HG03520 (cell line): ENCODE measurements at regions not wholly inside any gene's neighbourhood (a gene's known extent, or its start where the extent isn't known, plus 50 kb on each side); places are given as distances from the start of the nearest gene placed in this dataset.

Experiments used
- ATAC-seq: cut with Tn5 transposase; IDR thresholded peaks from one replicate; pipeline ENCODE4 v1.9.1; 2021; ENCODE audit warnings: mild to moderate bottlenecking, moderate library complexity; ENCODE audit not compliant: unreplicated experiment

- ATAC-seq, result no peak
Observed at GRCh38 chr12:124448241-124448954, 119.0 kb downstream of the NCOR2 start.

DNA sequence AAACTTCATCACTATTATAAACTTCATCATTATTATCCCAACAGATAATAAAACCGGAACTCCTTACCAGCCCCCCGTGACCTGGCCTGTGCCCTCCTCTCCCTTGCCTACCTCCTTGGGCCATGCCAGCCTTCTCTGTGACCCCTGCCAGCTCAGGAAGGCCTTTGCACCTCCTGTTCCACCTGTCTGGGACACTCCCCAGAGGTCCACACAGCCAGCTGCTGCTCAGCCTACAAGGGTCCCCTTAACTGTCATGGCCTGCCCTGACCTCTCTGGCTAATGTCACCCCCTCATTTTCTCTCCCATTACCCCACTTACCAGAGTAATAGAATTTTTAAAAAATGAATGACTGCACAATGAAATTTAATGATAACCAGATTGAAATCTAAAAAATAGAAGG is 121.0 kb downstream of the NCOR2 start:
- ATAC-seq, result no peak

- ATAC-seq, result no peak
Observed at GRCh38 chr12:124445826-124446225, 121.6 kb downstream of the NCOR2 start.

DNA sequence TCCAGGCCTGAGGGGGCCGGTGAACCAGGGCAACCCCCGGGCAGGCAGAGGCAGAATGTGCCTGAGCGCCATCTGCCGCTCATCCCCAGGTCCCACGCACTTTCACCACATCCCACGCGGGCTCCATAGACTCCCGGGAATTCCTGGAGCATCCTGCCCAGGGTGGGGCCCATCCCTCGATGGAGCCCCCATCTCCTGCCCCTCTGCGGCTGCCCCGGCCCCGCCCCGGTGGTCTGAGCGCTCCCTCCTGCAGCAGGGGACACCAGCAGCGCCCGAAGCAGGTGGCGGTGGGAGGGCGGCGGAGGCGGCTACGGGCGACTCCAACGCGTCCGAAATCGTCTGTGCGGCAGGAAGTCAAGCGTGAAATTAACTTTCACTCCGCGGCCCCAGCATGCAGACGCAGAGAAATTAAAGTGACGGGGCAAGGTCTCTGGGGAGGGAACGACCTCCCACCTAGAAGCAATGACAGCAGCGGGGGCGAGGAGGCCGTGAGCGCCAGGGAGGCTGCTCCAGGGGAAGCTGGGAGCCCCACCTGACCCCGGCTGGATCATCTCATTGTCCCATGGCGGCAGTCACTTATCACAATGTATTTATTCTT is 122.2 kb downstream of the NCOR2 start:
- ATAC-seq, result no peak

DNA sequence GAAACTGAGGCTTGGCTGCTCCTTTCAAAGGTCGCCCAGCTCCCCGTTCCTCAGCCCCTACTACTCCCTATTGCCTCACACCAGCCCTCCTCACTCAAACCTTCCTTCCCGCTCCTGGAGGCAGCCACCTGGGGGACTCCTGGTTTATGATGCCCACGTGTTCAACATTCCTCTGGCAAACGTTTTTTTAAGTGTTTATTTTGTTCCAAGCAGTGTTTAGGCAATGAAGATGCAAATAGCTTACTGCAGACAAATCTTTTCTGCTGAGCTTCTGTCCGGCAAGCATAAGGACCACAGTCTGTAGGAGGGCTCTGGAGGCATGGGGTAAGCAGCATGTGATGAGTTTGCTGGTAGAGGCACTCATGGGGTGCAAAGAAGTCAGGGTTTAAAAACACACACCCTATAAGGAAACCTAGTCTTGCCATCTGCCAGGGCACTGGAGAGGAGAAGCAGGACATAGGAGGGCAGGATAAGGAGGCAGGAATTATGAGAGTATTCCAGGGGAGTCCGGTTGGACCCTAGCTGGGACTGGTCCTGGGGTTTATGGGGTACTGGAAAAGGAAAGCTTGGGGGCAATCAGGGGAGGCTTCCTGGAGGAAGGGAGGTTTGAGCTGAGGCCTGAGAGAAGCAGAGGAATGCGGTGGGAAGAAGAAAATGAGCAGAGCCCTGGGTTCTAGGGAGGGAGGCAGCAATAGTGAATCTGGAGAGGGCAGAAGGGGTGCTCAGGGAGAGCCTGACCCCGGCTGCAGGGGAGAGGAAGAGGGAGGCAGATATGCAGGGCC is 123.3 kb downstream of the NCOR2 start:
- ATAC-seq, result no peak

DNA sequence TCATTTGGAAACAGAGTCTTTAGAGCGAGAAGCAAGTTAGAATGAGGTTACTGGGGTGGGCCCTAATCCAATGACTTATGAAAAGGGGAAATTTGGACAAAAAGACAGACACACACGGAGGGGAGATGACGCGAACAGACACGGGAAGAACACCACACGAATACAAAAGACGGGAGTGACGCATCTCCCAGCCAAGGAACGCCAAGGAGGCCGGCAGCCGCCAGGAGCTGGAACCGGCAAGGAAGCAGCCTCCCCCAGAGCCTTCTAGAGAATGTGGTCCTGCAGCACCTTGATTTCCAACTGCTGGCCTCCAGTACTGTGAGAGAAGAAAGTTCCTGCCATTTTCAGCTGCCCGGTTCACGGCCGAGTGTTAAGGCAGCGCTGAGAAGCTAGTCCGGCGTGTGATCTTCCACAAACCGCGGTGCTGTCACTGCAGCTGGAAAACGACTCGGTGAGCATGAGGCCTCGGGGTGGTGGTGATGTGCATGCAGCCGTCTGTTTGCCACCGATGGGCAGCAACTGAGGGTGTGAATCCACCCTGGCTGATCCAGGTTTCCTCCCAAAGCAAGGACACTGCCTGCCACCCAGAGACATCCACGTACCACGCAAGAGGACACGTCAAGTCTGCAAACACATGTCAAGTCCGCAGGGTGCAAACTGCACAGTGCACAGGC is 124.5 kb downstream of the NCOR2 start:
- ATAC-seq, result no peak

DNA sequence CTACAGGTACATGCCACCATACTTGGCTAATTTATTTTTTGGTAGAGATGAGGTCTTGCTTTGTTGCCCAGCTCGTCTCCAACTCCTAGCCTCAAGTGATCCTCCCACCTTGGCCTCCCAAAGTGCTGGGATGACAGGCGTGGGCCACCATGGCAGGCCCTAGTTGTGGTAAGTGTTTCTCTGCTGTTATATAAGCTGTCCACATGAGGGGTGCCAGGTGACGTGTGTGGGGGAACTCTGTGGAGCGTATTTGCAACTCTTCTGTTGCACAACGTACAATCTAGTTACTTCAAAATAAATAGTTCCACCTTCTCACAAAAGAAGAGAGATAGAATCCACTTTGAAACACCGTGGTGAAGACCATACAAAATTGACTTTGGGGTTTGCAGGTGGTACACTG is 125.1 kb downstream of the NCOR2 start:
- ATAC-seq, result no peak

DNA sequence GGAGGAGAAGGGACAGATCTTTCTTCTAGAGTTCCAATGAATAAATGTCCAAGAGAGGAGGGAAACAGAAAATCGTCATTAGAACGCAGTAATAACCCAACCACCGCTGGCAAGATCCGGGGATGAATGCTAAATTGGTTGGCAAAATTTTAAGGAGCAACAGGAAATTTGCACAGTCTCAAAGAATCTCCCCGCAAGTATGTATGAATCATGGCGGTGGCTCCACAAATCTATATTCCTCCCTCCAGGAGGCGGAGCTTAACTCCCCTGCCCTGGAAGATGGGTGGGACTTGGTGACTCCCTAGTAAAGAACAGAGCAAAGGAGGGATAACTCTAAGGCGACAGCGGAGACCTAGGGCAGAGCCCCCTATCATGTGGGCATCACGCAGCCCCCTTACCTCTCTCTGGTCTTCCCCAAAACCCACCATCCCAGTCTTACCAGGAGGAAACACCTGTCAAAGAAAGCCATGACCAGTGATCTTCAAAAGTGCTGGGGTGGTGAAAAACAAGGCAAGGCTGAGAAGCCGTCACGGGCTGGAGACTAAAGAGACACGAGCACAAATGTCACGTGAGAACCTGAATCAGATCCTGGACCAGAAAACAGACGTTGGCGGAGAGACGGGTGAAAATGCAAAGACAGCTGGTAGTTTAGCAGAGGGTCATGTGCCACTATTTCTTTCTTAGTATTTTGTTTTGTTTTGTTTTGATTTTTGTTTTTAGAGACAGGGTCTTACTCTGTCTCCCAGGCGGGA is 125.8 kb downstream of the NCOR2 start:
- no peak for ATAC-seq

DNA sequence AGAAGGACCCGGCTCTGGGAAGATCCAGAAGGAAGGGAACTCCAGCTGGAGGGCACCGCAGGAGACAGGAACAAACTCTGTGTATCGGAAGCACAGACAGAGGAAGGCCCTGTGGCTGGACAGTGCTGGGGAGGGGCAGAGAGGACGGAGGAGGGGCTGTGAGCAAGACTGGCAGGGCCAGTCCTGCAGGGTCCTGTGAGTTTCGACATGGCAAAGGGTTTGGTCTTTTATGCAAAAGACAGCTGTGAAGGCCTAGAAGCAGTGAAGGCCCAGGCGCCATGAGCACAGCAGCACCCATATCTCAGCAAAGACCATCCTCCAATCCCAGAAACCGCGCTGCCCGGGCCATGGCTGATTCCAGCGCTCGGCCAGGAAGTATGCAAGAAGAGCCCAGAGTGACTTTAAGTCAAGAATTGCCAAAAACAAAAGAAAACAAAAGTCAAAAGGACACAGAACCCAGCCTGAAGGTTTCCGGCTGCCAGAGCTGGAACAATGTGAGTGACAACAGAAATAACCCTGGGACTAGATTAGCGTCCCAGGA is 126.5 kb downstream of the NCOR2 start:
- ATAC-seq, result no peak

DNA sequence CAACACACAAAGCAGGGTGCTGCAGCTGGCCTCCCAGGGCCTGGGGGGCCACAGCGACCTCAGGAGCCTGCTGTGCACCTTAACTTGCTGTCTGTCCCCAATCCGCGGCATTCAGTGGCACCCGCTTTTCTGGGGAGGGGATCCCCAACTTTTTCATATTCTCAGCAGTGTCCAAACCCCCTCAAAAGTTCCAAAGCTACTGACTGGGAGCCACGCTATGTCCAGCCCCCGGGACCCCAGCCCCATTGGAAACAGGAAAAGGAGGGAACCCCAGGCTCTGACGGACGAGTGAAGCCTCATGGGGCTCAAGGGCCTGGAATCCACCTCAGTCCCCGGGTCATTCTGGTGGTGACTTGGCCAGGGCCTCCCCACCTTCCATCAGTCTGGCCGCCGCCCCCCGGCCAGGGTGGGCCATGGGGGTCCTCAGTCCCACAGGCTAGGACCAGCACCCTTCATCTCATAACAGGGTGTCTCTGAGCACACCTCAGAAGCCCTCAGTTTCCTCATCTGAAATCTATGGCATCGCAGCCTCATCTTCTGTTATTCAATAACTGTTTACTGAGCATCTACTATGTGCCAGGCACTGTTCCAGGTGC is 127.3 kb downstream of the NCOR2 start:
- no peak for ATAC-seq

DNA sequence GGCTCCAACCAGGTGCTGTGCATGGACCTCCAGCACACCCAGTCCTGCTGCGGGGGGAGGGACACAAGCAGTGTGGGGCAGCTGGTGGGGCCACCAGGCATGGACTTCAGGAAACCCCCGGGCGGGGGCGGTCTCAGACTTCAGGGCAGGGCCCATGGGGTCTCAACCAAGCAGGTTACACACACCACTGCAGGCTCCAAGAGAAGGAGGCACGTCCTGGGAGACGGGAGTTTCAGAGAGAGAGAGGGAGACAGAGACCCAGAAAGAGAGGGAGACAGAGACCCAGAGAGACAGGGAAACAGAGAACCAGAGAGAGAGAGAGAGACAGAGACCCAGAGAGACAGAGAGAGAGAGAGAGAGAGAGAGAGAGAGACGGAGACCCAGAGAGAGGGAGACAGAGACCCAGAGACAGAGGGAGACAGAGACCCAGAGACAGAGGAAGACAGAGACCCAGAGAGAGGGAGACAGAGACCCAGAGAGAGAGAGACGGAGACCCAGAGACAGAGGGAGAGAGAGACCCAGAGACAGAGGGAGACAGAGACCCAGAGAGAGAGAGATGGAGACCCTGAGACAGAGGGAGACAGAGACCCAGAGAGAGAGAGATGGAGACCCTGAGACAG is 128.9 kb downstream of the NCOR2 start:
- no peak for ATAC-seq

DNA sequence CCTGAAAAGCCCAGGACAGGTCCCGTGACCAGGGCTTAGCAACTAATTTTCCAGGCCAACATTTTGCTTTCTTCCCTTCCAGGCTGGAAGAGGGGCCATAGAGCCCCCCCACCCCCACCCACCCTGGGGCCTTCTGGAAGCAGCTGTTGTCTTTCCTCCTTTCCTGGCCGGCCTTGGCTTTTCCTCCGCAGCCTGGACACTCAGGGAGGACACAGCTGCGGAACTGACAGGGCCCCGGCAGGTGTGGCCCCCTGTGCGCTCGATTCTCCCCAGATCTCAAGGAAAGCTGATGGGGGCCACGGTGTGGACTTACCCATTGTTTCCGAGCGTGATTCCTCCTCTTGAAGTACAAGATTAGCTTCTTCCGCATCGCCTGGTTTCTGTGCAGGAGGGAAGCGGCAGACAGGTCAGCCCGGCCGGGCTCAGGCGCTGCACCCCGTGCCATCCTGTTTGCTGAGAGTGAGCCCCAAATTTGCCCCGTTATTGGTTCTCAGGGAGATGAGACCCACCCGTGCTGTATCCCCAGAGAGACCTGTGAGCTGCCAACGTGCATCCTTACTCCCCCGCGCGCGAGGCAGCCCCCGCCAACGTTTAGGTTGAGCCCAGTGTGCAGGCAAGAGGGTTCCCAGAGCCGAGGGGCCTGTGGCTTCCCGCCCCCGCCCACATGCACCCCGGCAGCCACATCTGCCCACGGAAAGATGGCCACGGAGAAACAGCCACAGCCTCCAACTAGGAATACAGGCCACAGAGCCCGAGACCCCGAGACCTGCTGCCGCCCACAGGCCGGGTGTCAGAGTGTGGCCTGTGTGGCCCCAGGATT is 129.6 kb downstream of the NCOR2 start:
- ATAC-seq, result no peak

- no peak for ATAC-seq
Observed at GRCh38 chr12:124437121-124437520, 130.3 kb downstream of the NCOR2 start.

GRCh38 chr12:124436366-124436765 is 131.0 kb downstream of the NCOR2 start:
- ATAC-seq, result no peak

GRCh38 chr12:124435806-124436345 is 131.5 kb downstream of the NCOR2 start:
- no peak for ATAC-seq

GRCh38 chr12:124434951-124435805 is 132.2 kb downstream of the NCOR2 start:
- ATAC-seq, result no peak

GRCh38 chr12:124434354-124434753 is 133.1 kb downstream of the NCOR2 start:
- no peak for ATAC-seq

DNA sequence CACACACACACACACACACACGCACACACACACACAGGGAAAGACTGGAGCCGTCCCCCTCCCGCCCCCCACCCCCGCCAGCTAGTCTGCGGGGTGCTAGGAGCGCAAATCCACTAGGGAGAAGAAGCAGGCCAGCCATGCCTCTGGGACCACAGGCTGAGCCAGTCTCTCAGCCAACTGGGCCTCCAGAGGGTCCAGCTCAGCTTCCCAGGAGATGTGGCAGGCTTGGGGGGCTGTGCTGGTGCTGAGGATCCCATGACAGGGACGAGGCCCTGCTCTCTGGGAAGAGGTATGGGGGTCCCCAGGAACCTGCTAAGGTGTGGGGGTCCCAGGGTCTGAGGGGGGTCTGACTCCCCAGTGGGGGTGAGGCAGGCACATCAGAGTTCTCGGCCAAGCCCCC is 133.5 kb downstream of the NCOR2 start:
- ATAC-seq, result no peak
